ENCODE measurements at regions not wholly inside any gene's neighbourhood (a gene's known extent, or its start where the extent isn't known, plus 50 kb on each side); places are given as distances from the start of the nearest gene placed in this dataset.

DNA sequence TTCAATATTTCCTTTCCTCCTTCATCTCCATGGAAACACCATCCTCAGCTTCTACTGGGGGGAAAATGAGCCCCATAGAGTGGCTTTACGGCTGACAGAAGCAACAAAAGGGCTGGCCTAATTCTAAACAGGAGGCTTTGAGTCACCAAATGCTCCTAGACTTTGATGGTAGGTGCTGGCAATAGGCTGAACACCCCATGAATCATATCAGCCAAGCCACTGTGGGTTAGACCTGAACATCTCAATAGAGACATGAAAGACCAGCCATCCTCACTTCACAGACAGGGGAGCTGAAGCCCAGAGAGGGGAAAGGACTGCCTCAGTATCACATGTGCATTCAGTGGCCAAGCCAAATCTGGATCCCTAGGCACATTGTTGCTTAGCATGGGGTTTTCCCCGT, 107.6 kb downstream of the AMER1 start:
- no peaks in the 10 kb centered on the region for H3K9me3 ChIP-seq
- no peaks in the 10 kb centered on the region for H3K27me3 ChIP-seq
- H3K36me3 ChIP-seq: no peaks in the 10 kb centered on the region
- TF ChIP-seq, protein P1, sequence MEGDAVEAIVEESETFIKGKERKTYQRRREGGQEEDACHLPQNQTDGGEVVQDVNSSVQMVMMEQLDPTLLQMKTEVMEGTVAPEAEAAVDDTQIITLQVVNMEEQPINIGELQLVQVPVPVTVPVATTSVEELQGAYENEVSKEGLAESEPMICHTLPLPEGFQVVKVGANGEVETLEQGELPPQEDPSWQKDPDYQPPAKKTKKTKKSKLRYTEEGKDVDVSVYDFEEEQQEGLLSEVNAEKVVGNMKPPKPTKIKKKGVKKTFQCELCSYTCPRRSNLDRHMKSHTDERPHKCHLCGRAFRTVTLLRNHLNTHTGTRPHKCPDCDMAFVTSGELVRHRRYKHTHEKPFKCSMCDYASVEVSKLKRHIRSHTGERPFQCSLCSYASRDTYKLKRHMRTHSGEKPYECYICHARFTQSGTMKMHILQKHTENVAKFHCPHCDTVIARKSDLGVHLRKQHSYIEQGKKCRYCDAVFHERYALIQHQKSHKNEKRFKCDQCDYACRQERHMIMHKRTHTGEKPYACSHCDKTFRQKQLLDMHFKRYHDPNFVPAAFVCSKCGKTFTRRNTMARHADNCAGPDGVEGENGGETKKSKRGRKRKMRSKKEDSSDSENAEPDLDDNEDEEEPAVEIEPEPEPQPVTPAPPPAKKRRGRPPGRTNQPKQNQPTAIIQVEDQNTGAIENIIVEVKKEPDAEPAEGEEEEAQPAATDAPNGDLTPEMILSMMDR (IDR thresholded peaks at IDR 0.05): no peak
- no peak for TF ChIP-seq POLR2A (IDR thresholded peaks at IDR 0.05)
- H3K27ac ChIP-seq: no peak overlapping the region
- no peaks in the 10 kb centered on the region for H3K4me1 ChIP-seq
- no peak for DNase-seq
- H3K4me3 ChIP-seq: no peak overlapping the region

DNA sequence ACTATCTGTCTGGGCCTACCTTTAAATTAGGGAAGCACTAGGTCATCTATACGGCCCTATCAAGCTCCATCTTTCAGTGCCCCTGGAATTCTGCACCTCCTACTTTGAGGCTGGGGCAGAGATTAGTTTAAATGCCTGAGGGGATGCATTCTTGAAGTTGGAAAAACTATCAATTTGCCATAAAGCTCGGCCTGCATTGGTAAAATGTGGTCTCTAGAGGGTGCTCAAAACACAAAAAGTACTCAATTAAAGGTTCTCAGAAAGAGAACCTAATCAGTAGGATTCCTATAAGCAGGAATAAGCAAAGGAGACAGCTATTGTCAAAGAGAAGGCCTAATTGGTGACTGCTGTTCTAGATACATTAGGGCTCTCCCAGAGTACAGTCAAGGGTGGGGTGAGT, 111.7 kb downstream of the AMER1 start:
- Histone ChIP-seq H3K4me1 (no peaks in the 10 kb centered on the region), H3K27ac (no peak overlapping the region), H3K4me3 (no peak overlapping the region), H3K9me3 (no peaks in the 10 kb centered on the region), H3K27me3 (no peaks in the 10 kb centered on the region), H3K36me3 (no peaks in the 10 kb centered on the region)
- DNase-seq: no peak
- TF ChIP-seq, protein P1 (IDR thresholded peaks at IDR 0.05): peak in 3 of 6 experiments; percentile 11 to 27 (median 15)
- TF ChIP-seq POLR2A (IDR thresholded peaks at IDR 0.05): no peak

All from Peyer's patch (tissue), 4 donors.